AG04449 (cell line): ENCODE measurements at regions not wholly inside any gene's neighbourhood (a gene's known extent, or its start where the extent isn't known, plus 50 kb on each side); places are given as distances from the start of the nearest gene placed in this dataset.

Source experiments
- CTCF ChIA-PET: fragments of 350-600 bp; formaldehyde crosslinking; extraction: SDS; loops from one replicate; lab custom pipeline; 2021; ENCODE audit warnings: antibody characterized with exemption; lab: Yijun Ruan, JAX
- POLR2A ChIA-PET: fragments of 400-600, 350-600 bp; formaldehyde crosslinking; extraction: SDS; loops from one replicate; lab custom pipeline; 2020; ENCODE audit warnings: antibody characterized with exemption, inconsistent platforms; lab: Yijun Ruan, JAX
- DNase-seq: peaks from one replicate; pipeline ENCODE4 v3.0.0-alpha.2; 2010; ENCODE audit warnings: low read depth, low spot score
- H3K4me3 ChIP-seq: 2 replicates; pipeline ENCODE4 v1.5.1; 2011; ENCODE audit warnings: low read depth, mild to moderate bottlenecking, control low read depth, low read length
- TF ChIP-seq, protein P1 (sequence below): IDR thresholded peaks from one replicate; pipeline ENCODE4 v1.5.1; 2011; ENCODE audit warnings: mild to moderate bottlenecking, moderate library complexity, low read length, control low read depth, inconsistent platforms; ENCODE audit not compliant: insufficient read depth; ENCODE audit errors: missing control alignments

DNA sequence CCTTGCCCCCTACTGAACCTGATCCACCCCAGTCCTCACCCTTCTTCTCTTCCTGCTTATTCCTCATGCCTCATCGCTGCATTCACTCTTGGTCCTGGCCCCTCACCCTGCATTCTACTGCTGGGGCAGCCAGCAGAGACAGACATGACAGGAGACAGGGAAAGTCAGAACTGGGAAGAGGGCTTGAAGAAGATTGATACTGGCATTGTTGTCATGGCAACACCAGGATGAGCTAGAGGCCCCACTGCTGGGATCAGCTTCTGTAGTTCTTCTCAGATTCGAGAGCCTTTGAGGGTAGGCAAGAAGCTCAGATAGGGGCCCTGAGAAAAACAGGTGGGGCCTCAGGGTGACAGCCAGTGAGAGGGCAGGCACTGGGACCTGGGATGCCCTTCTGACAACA is 264.3 kb downstream of the MIAT start:
- ChIA-PET CTCF (no interaction called here), POLR2A (no interaction called here)
- H3K4me3 ChIP-seq, result no peak overlapping the region
- TF ChIP-seq, protein P1, sequence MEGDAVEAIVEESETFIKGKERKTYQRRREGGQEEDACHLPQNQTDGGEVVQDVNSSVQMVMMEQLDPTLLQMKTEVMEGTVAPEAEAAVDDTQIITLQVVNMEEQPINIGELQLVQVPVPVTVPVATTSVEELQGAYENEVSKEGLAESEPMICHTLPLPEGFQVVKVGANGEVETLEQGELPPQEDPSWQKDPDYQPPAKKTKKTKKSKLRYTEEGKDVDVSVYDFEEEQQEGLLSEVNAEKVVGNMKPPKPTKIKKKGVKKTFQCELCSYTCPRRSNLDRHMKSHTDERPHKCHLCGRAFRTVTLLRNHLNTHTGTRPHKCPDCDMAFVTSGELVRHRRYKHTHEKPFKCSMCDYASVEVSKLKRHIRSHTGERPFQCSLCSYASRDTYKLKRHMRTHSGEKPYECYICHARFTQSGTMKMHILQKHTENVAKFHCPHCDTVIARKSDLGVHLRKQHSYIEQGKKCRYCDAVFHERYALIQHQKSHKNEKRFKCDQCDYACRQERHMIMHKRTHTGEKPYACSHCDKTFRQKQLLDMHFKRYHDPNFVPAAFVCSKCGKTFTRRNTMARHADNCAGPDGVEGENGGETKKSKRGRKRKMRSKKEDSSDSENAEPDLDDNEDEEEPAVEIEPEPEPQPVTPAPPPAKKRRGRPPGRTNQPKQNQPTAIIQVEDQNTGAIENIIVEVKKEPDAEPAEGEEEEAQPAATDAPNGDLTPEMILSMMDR, result no peak
- DNase-seq, result no peak

DNA sequence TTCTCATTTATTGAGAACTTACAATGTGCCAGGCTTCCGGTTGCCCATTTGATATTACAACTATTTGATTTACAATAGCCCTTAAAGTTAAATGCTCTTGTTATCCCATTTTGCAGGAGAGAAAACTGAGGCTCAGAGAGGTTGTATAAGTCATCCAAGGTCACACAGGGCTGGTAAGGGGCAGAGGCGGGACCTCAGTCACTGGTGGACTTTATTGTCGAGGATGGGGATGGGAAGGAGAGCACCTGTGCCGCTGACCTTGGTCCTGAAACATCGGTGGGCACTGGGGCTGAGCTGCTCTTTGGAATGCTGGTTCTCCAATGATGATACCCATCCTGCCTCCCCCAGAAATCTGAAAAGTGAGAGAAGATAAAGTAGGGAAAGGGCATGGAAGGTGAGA is 265.4 kb downstream of the MIAT start:
- ChIA-PET CTCF (no interaction called here), POLR2A (no interaction called here)
- TF ChIP-seq, protein P1, result no peak
- H3K4me3 ChIP-seq, result no peak overlapping the region
- DNase-seq, result no peak

DNA sequence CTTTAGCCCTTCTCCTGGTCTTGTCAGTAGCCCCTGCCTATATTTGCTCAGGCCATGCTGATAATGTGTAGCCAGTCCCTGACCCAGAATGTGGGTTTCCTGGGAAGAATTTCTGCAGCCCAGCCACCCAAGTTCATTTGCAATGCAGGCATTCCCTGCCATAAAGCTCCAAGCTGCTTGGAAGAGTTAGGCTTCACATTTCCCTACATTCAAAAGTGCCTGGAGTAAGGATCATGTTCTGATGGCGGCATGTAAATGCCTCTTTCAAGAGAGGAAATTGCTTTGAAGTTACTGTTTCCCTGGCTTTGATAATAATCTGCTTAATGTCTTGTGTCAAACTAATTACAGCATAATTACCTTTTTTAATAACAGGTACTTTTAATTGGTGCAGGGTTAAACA is 266.1 kb downstream of the MIAT start:
- H3K4me3 ChIP-seq, result no peak overlapping the region
- CTCF ChIA-PET, result no interaction called here
- TF ChIP-seq, protein P1, result no peak
- POLR2A ChIA-PET, result no interaction called here
- no peak for DNase-seq

DNA sequence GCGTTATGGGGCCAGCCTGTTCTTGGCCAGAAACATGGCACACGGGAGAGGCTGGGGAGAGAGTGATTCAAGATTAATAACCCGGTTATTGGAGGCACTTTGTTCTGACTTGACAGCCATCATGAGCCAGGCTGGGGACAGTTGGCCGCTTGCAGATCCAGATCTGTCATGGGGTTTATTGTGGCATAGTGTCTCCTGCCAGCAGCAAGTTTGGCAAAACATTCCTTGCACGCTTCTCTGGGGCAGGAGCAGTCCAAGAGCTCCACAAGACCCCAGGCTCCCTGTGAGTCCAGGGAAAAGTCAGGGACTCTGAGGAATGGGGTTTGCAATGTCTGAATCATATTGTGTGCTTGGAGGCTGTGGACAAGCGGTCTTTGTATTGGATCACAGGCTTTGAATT is 270.4 kb downstream of the MIAT start:
- TF ChIP-seq, protein P1, result no peak
- POLR2A ChIA-PET, result no interaction called here
- CTCF ChIA-PET, result no interaction called here
- DNase-seq, result no peak
- H3K4me3 ChIP-seq, result no peak overlapping the region

DNA sequence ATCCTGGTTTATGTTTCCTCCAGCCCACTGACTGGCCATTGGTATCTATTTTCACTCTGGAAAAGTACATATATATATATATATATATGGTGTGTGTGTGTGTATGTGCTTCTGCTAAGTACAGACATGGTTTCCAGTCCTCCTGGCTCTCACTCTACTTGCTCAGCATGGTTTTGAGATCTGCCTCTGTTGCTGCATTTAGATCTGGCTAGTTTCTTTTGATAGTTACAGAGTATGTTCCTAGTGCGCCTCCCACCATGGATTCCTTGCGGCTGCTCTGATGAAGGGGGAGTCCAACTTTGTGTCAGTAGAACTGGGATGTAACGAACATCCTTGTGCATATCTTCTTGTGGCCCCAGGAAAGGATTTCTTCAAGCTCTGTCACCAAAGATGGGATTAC is 274.1 kb downstream of the MIAT start:
- POLR2A ChIA-PET, result no interaction called here
- DNase-seq, result no peak
- CTCF ChIA-PET, result no interaction called here
- H3K4me3 ChIP-seq, result no peak overlapping the region
- TF ChIP-seq, protein P1, result no peak

DNA sequence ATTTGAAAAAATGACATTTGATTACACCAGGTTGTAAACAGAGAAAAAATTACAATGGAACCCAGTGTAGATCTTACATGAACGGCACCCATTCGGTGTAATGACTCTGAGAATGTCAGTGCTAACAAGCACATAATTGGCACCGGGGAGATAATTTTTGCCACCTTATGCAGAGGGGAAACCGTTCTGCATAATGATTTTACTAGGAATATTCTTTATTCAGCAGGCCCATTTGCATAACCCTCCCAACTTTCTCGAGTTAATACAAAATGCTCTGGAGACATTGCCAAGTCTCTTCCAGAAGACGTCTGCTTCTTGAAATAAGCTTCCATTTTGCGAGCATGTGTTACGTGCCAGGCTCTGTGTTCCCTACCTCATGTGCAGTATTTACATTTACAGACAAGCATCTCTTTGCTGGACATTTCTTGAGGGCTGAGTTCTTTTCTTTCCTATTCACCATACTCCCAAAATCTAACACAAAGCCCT is 275.8 kb downstream of the MIAT start:
- no peak overlapping the region for H3K4me3 ChIP-seq
- CTCF ChIA-PET, result interaction anchor here (1.1 kb wide), 1 partner anchor 16 kb away, joined by 3 read pairs; no protein-coding TSS in a partner anchor
- POLR2A ChIA-PET, result no interaction called here
- no peak for DNase-seq
- TF ChIP-seq, protein P1, result no peak
